Vagina (tissue), 2 donors: ENCODE measurements at regions not wholly inside any gene's neighbourhood (a gene's known extent, or its start where the extent isn't known, plus 50 kb on each side); places are given as distances from the start of the nearest gene placed in this dataset.

ENCODE experiments used
- CTCF ChIP-seq, 3 experiments: fragments of 450-650 bp in 2 of 3; fragments of 200-600 bp in 1 of 3; sonication (generic) in 1 of 3; IDR thresholded peaks; one replicate each; pipeline ENCODE4 v1.5.1; 2017 to 2019; ENCODE audit warnings: antibody characterized with exemption in 3 of 3, mild to moderate bottlenecking in 2 of 3, moderate library complexity in 2 of 3
- POLR2A ChIP-seq, 2 donors: fragments of 450-650 bp; IDR thresholded peaks; one replicate each; pipeline ENCODE4 v1.6.1; 2017; ENCODE audit warnings: antibody characterized with exemption in 2 of 2, mild to moderate bottlenecking in 2 of 2, moderate library complexity in 2 of 2
- POLR2AphosphoS5 ChIP-seq, 2 donors: sonication (generic); formaldehyde crosslinking; IDR thresholded peaks; one replicate each; pipeline ENCODE4 v1.9.0; 2017; ENCODE audit warnings: antibody characterized with exemption in 2 of 2, mild to moderate bottlenecking in 2 of 2, low read depth in 1 of 2; ENCODE audit not compliant: insufficient read depth in 1 of 2

DNA sequence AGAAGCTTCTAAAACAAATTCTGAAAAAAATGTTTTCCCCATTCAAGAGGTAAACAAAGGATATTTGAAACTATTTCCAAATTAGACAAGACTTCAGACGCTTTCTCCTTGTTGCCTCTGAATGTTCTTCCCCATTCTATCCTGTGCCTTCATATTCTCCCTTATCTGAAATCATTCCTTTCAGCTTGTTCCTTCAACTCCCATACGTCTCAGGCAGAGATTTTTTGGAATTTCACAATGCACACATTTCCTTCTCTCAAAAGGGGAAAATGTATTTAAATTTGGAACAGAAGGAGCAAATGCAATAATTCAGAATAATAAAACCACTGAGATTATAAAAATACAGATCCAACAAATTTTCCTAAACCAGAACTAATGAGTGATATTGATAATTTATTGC is 198.7 kb upstream of the IVNS1ABP start:
- TF ChIP-seq CTCF (IDR thresholded peaks at IDR 0.05) (no peak), POLR2A (IDR thresholded peaks at IDR 0.05) (no peak), POLR2AphosphoS5 (IDR thresholded peaks at IDR 0.05; ENCODE audit: insufficient read depth in 1 of 2, low read depth in 1 of 2) (no peak)
